IPS DF 4.7 (cell line): ENCODE measurements at regions not wholly inside any gene's neighbourhood (a gene's known extent, or its start where the extent isn't known, plus 50 kb on each side); places are given as distances from the start of the nearest gene placed in this dataset.
"Not testable (repeated sequence)": the region's sequence is repeated elsewhere in the genome, so short reads cannot be mapped to it uniquely, and the experiment has no call there.

Experiments used
- DNase-seq: peaks from one replicate; pipeline ENCODE4 v3.0.0-alpha.2; 2013; ENCODE audit warnings: low spot score; ENCODE audit errors: extremely low read depth

GRCh38 chr6:126204126-126204525, 135.8 kb upstream of the CENPW start:
- no peak for DNase-seq

- no peak for DNase-seq
These were observed 135.3 kb upstream of the CENPW start for GRCh38 chr6:126204598-126204997.

DNA sequence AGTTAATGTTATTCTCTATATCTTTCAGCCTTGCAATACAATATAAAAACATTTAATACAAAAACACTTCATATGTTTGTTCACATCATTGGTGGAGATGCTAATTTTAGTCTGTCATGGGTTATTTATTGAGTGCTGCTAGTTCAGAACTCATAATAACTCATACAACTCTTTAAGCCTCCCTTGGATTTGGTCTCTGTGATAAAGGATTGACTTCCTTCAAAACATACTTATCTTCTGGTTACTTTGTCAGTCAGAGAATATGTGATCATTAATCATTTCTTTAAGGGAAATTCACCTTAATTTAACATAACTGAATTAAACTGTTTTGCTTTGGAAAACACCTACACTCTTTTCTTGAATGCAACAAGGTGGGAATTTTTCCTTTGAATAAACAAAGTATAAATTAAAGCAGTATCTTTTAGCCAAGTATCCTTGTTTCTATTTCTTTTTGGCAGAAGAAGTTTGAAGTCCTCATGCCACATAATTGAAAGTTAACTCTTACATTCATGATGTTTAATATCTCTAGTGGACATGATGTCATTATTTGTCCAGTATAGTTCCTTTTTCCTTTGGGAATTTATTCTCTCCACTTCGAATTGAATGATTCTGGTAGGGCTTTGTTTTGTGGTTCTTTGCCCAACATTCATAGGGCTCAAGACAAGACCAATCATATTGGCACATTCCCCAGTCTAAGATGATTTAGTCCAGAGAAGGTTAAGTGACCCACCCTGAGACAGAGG, 133.2 kb upstream of the CENPW start:
- DNase-seq, result no peak

GRCh38 chr6:126210398-126211075, 129.4 kb upstream of the CENPW start:
- DNase-seq, result no peak

GRCh38 chr6:126217497-126217896, 122.4 kb upstream of the CENPW start:
- DNase-seq, result no peak

DNA sequence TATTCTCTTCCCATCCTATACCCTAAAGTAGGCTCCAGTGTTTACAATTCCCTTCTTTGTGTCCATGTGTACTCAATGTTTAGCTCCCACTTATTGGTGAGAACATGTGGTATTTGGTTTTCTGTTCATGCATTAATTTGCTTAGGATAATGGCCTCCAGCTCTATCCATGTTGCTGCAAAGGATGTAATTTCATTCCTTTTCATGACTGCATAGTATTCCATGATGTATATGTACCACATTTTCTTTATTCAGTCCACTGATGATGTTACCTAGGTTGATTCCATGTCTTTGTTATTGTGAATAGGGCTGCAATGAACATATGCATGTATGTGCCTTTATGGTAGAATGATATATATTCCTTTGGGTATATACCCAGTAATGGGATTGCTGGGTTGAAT, 119.0 kb upstream of the CENPW start:
- not testable (repeated sequence) for DNase-seq

GRCh38 chr6:126227833-126228702, 111.8 kb upstream of the CENPW start:
- DNase-seq, result no peak

- no peak for DNase-seq
These were observed 107.2 kb upstream of the CENPW start for GRCh38 chr6:126232671-126233070.

DNA sequence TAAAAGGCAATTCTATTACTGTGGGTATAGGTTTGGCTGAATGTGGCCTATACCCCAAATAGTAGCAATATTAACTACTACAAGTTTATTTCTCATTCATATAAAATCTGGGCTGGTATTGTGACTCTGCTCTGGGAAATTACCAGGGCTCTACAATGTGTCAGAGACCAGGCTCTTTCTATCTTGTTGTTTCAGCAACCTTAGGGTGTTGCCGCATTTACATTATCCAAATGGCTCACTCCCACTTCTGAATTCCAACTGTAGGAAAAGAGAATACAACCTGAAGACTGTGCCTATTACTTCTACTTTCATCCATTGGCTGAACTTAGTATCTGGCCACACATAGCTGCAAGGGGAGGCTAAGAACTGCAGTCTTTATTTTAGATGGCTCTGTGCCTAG, 106.7 kb upstream of the CENPW start:
- DNase-seq, result no peak

- no peak for DNase-seq
These were observed 104.6 kb upstream of the CENPW start for GRCh38 chr6:126235363-126235762.

DNA sequence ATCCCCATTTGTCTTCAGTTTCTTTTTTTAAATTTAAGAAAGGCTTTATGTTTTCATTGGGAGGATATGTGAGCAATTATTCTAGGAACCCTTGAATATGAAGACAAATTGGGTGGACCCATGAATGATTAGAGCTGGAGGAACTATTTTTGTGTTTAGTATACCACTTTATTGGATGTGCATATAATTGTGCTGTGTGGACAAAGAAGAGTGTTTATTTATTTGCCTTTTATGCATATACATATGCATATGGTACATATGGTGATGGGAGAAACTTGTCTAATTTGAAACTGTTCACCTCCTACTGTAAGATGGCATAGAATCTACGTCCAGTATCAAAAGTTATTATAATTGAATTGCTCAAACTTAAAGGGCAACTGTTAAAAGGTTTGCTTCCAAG, 94.8 kb upstream of the CENPW start:
- DNase-seq, result no peak

DNA sequence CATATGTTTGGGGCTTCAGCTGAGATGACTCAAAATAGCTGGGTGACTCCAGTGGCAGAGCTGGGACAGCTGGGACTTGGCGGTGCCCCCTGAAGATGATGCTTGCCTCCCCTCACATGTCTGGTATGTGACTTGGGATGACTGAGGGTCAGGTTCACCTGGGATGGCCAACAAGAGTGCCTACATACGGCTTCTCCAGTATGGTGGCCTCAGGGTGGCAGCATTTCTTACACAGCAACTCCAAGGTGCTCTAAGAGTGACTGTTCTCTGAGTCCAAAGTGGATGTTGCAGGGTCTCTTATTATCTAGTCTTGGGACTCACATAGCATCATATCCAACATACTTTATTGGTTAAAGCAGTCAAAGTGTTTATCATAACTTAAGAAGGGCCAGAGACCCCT, 87.8 kb upstream of the CENPW start:
- DNase-seq, result no peak

DNA sequence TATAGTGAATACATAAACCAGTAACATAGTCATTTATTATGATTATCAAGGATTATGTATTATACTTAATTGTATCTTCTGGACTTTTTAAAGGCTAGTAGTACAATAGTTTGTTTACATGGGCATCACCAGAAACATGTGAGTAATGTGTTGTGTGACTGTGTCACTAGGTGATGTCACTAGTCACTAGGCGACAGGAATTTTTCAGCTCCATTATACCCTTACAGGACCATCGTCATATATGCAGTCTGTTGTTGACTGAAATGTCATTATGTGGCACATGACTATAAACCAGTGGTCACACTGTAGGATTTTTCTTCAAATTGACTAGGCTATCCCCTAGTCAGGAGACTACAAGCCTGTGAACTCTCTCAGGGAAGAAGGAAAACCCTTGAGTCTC, 86.5 kb upstream of the CENPW start:
- DNase-seq, result no peak

GRCh38 chr6:126258150-126258549, 81.8 kb upstream of the CENPW start:
- no peak for DNase-seq

DNA sequence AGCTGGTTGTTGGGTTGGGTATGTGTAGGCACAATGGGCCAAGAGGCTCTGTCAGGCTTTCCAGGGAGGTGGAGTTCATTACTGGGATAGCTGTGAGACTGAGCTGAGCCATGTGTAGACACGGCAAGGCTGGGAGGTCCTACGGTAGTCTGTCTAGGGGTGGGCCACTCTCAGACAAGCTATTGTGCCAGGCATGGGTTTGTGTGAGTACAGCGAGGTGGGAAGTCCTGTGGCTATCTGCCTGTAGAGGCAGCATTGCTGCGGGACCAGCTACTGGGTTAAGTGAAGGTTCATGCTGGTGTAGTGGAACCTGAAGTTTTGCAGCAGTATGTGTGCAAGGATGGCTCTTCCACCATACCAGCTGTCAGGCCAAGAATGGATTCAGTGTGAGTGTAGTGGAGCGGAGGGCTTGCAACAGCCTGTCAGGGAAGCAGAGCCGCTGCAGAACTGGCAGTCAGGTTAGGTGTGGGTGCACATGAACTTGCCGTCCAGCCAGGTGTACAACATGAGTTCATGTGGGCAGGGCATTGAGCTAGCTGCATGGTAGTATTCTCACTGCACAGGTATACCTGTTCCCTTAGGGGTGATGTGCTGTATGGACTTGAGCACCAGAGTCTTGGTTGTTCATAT, 78.0 kb upstream of the CENPW start:
- DNase-seq, result no peak

DNA sequence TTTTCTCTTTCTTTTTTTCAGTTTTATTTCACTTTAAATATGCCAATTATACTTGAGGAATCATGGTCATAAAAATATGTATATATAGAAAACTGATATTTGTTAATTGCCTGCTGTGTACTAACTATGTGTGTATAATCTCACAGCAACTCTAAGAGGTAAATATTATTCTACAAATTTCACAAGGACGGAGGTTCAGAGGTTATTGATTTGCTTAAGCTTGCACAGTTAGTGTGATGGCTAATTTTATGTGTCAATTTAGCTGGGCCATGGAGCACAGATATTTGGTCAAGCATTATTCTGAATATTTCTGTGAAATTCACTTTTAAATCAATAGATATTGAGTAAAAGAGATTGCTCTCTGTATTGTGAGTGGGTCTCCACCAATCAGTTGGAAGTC, 75.7 kb upstream of the CENPW start:
- DNase-seq, result no peak

- no peak for DNase-seq
These were observed 73.3 kb upstream of the CENPW start for GRCh38 chr6:126266664-126267063.

- no peak for DNase-seq
These were observed 72.3 kb upstream of the CENPW start for GRCh38 chr6:126267626-126268025.

DNA sequence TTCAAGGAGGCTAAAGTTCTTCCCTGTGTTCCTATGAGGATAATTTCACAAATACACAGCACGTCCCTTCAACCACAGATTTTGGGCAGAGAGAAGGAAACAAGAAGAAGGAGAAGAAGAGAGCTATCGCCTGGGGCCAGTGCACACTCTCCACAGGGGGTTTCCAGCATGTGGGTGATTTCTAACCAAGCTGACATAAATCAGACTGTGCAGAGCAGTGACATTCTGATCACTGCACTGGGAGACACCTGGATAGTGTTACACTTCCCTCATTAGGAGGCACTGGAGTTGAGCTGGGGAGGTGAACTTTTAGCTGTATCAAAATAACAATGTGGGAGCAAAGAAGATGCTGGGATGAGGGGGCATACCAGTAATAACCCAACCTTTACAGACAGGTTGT, 71.8 kb upstream of the CENPW start:
- no peak for DNase-seq

DNA sequence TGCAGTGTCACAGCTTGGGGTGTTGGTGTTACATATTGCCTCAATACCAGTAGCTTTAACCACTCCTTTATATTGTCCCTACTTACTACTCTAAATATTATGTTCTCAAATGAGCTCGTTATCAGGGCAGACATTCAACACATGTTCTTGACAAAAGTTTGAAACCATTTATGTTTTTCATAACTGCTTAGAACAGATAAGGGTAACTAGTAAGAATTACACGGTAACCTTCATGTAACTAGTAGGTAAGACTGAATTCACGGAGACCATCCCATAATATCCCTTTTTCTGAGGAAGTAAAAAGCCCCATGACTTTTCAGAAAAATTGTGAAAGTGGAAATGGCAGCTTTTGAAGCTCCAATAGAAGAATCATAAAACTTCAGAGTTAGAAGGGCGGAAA, 59.6 kb upstream of the CENPW start:
- DNase-seq, result no peak

- DNase-seq, result no peak
These were observed 54.0 kb upstream of the CENPW start for GRCh38 chr6:126285871-126286365.
